PC-3 (cell line): ENCODE measurements at regions not wholly inside any gene's neighbourhood (a gene's known extent, or its start where the extent isn't known, plus 50 kb on each side); places are given as distances from the start of the nearest gene placed in this dataset.

Experiments
- EZH2phosphoT487 ChIP-seq: fragments of 300-600 bp; sonication (generic); IDR thresholded peaks from 2 replicates; pipeline ENCODE4 v1.6.1; 2018; ENCODE audit warnings: mild to moderate bottlenecking, antibody characterized with exemption, low read length, borderline replicate concordance
- TF ChIP-seq, protein P1 (sequence below): fragments of 300-600 bp; sonication (generic); conservative IDR thresholded peaks from 2 replicates; pipeline ENCODE4 v1.5.1; 2017; ENCODE audit warnings: antibody characterized with exemption, low read depth, mild to moderate bottlenecking, low read length

DNA sequence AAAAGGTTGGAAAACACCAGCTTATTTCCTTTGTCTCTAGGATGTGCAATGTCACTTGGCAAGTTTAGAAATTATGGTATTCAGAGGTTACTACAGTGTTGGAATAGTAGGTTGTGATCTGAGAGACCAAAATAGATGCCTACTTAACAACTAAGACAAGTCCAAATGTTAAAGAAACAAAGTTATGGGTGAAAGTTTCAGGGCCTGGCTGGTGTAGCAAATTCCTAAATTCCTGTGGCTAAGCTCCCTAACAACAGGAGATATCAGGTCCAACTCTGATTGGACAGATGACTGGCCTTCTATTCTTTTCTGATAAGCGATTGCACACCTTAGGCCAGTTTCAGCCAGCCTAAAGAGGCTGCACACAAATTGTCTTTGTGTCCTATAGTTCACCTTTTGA is 873.5 kb downstream of the REEP3 start:
- TF ChIP-seq, protein P1, sequence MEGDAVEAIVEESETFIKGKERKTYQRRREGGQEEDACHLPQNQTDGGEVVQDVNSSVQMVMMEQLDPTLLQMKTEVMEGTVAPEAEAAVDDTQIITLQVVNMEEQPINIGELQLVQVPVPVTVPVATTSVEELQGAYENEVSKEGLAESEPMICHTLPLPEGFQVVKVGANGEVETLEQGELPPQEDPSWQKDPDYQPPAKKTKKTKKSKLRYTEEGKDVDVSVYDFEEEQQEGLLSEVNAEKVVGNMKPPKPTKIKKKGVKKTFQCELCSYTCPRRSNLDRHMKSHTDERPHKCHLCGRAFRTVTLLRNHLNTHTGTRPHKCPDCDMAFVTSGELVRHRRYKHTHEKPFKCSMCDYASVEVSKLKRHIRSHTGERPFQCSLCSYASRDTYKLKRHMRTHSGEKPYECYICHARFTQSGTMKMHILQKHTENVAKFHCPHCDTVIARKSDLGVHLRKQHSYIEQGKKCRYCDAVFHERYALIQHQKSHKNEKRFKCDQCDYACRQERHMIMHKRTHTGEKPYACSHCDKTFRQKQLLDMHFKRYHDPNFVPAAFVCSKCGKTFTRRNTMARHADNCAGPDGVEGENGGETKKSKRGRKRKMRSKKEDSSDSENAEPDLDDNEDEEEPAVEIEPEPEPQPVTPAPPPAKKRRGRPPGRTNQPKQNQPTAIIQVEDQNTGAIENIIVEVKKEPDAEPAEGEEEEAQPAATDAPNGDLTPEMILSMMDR: no peak
- TF ChIP-seq EZH2phosphoT487: no peak
